GM12864 (cell line): ENCODE measurements at regions not wholly inside any gene's neighbourhood (a gene's known extent, or its start where the extent isn't known, plus 50 kb on each side); places are given as distances from the start of the nearest gene placed in this dataset.
A peak's percentile ranks its signal among the peaks of the same experiment; 100 is the strongest.

Experiments used
- DNase-seq: peaks from one replicate; pipeline ENCODE4 v3.0.0-alpha.2; 2011; ENCODE audit warnings: low read depth
- H3K4me3 ChIP-seq: 2 replicates; pipeline ENCODE4 v1.5.1; 2011; ENCODE audit warnings: mild to moderate bottlenecking, low read depth, low read length, control low read depth
- CTCF ChIP-seq: IDR thresholded peaks from 2 replicates; pipeline ENCODE4 v1.5.1; 2011; ENCODE audit warnings: low read depth, mild to moderate bottlenecking, moderate library complexity, low read length, control low read depth, inconsistent platforms; ENCODE audit errors: missing control alignments

- H3K4me3 ChIP-seq = no peak overlapping the region
- TF ChIP-seq CTCF = no peak
- DNase-seq = no peak
Measured at GRCh38 chr10:62543571-62544355, 169.6 kb downstream of the ZNF365 start.

GRCh38 chr10:62545160-62546066, 171.2 kb downstream of the ZNF365 start:
- DNase-seq = no peak
- H3K4me3 ChIP-seq = no peak overlapping the region
- TF ChIP-seq CTCF = no peak

GRCh38 chr10:62548686-62549085, 174.5 kb downstream of the ZNF365 start:
- no peak for TF ChIP-seq CTCF
- no peak overlapping the region for H3K4me3 ChIP-seq
- DNase-seq = no peak

GRCh38 chr10:62550173-62550572, 176.0 kb downstream of the ZNF365 start:
- H3K4me3 ChIP-seq = no peak overlapping the region
- no peak for DNase-seq
- TF ChIP-seq CTCF = no peak

- no peak overlapping the region for H3K4me3 ChIP-seq
- peak; percentile 21 for DNase-seq
- TF ChIP-seq CTCF = peak; percentile 67
Measured at GRCh38 chr10:62554632-62555199, 180.5 kb downstream of the ZNF365 start.

GRCh38 chr10:62559481-62560200, 185.5 kb downstream of the ZNF365 start:
- no peak for DNase-seq
- no peak for TF ChIP-seq CTCF
- H3K4me3 ChIP-seq = no peak overlapping the region
